H9 (cell line): ENCODE measurements at regions not wholly inside any gene's neighbourhood (a gene's known extent, or its start where the extent isn't known, plus 50 kb on each side); places are given as distances from the start of the nearest gene placed in this dataset.

Experiments used
- DNase-seq: peaks from one replicate; pipeline ENCODE4 v3.0.0-alpha.2; 2017
- H2AFZ ChIP-seq: one replicate; pipeline ENCODE4 v1.6.1; 2013; ENCODE audit warnings: mild to moderate bottlenecking, low read length, control low read depth, moderate library complexity
- H2AK5ac ChIP-seq: 2 replicates; pipeline ENCODE4 v1.6.1; 2013; ENCODE audit warnings: low read length, control low read depth, mixed read lengths; ENCODE audit not compliant: insufficient read length
- H2BK120ac ChIP-seq: one replicate; pipeline ENCODE4 v1.6.1; 2013; ENCODE audit warnings: low read depth, mild to moderate bottlenecking, low read length, control low read depth, inconsistent platforms; ENCODE audit not compliant: poor library complexity, severe bottlenecking
- H2BK12ac ChIP-seq: 2 replicates; pipeline ENCODE4 v1.6.1; 2013; ENCODE audit warnings: low read length, control low read depth, mixed read lengths, low read depth; ENCODE audit not compliant: insufficient read length
- H2BK15ac ChIP-seq: 2 replicates; pipeline ENCODE4 v1.6.1; 2013; ENCODE audit warnings: low read depth, low read length, control low read depth
- H2BK20ac ChIP-seq: one replicate; pipeline ENCODE4 v1.6.1; 2013; ENCODE audit warnings: low read depth, mild to moderate bottlenecking, low read length, control low read depth, inconsistent platforms; ENCODE audit not compliant: poor library complexity, severe bottlenecking
- H2BK5ac ChIP-seq: 2 replicates; pipeline ENCODE4 v1.6.1; 2013; ENCODE audit warnings: low read length, control low read depth, mixed read lengths; ENCODE audit not compliant: insufficient read length
- H3K14ac ChIP-seq: 2 replicates; pipeline ENCODE4 v1.6.1; 2013; ENCODE audit warnings: low read length, control low read depth; ENCODE audit not compliant: insufficient read depth
- H3K18ac ChIP-seq: 2 replicates; pipeline ENCODE4 v1.6.1; 2013; ENCODE audit warnings: low read depth, mild to moderate bottlenecking, mixed read lengths, low read length, control low read depth; ENCODE audit not compliant: insufficient read length
- H3K23ac ChIP-seq: 2 replicates; pipeline ENCODE4 v1.6.1; 2013; ENCODE audit warnings: low read length, control low read depth, mixed read lengths, low read depth; ENCODE audit not compliant: insufficient read length
- H3K23me2 ChIP-seq: 2 replicates; pipeline ENCODE4 v1.6.1; 2013; ENCODE audit warnings: low read depth, mild to moderate bottlenecking, mixed read lengths, low read length, control low read depth; ENCODE audit not compliant: insufficient read length, poor library complexity, severe bottlenecking
- H3K27ac ChIP-seq: 2 replicates; pipeline ENCODE4 v1.5.1; 2013; ENCODE audit warnings: low read length, control low read depth, mixed read lengths, low read depth; ENCODE audit not compliant: insufficient read length
- H3K27me3 ChIP-seq: 2 replicates; pipeline ENCODE4 v1.6.1; 2013; ENCODE audit warnings: low read length, control low read depth, inconsistent platforms; ENCODE audit not compliant: insufficient read depth
- H3K4ac ChIP-seq: 2 replicates; pipeline ENCODE4 v1.6.1; 2013; ENCODE audit warnings: low read depth, mild to moderate bottlenecking, control low read depth, inconsistent platforms, low read length, moderate library complexity
- H3K4me1 ChIP-seq: 2 replicates; pipeline ENCODE4 v1.6.1; 2013; ENCODE audit warnings: low read length, control low read depth, inconsistent platforms; ENCODE audit not compliant: insufficient read depth
- H3K4me2 ChIP-seq: 2 replicates; pipeline ENCODE4 v1.6.1; 2013; ENCODE audit warnings: low read length, control low read depth, mixed read lengths; ENCODE audit not compliant: insufficient read length, insufficient read depth
- H3K56ac ChIP-seq: 2 replicates; pipeline ENCODE4 v1.6.1; 2013; ENCODE audit warnings: low read depth, mild to moderate bottlenecking, mixed read lengths, low read length, control low read depth; ENCODE audit not compliant: insufficient read length
- H3K79me1 ChIP-seq: 2 replicates; pipeline ENCODE4 v1.6.1; 2013; ENCODE audit warnings: low read depth, mild to moderate bottlenecking, moderate library complexity, low read length, control low read depth, inconsistent platforms; ENCODE audit not compliant: insufficient read depth, poor library complexity, severe bottlenecking
- H3K79me2 ChIP-seq: 2 replicates; pipeline ENCODE4 v1.6.1; 2013; ENCODE audit warnings: low read length, control low read depth, inconsistent platforms; ENCODE audit not compliant: insufficient read depth
- H3K9ac ChIP-seq: 2 replicates; pipeline ENCODE4 v1.6.1; 2013; ENCODE audit warnings: low read length, control low read depth, mixed read lengths; ENCODE audit not compliant: insufficient read length; ENCODE audit errors: extremely low read depth
- H3K9me3 ChIP-seq: one replicate; pipeline ENCODE4 v1.6.1; 2013; ENCODE audit warnings: low read depth, low read length, inconsistent platforms; ENCODE audit not compliant: control insufficient read depth
- H3T11ph ChIP-seq: one replicate; pipeline ENCODE4 v1.6.1; 2013; ENCODE audit warnings: mild to moderate bottlenecking, low read length, control low read depth, inconsistent platforms
- H4K20me1 ChIP-seq: one replicate; pipeline ENCODE4 v1.6.1; 2013; ENCODE audit not compliant: control insufficient read depth, insufficient read length, insufficient read depth
- H4K5ac ChIP-seq: 2 replicates; pipeline ENCODE4 v1.6.1; 2013; ENCODE audit warnings: low read depth, mild to moderate bottlenecking, mixed read lengths, low read length, control low read depth; ENCODE audit not compliant: insufficient read length
- H4K8ac ChIP-seq: replicated peaks from 2 replicates; pipeline ENCODE4 v1.6.1; 2013; ENCODE audit warnings: low read length, control low read depth, mixed read lengths, low read depth; ENCODE audit not compliant: insufficient read length
- H4K91ac ChIP-seq: 2 replicates; pipeline ENCODE4 v1.6.1; 2013; ENCODE audit warnings: low read depth, mild to moderate bottlenecking, moderate library complexity, mixed read lengths, low read length, control low read depth; ENCODE audit not compliant: insufficient read length
- H3K27ac Mint-ChIP-seq, 3 experiments: 2 replicates in 2 of 3; 3 replicates in 1 of 3; pipeline ENCODE4 v1.8.0; 2020 to 2021; ENCODE audit warnings: mixed read lengths in 3 of 3, mild to moderate bottlenecking in 1 of 3, moderate library complexity in 1 of 3
- H3K27me3 Mint-ChIP-seq: 2 replicates; pipeline ENCODE4 v1.8.0; 2021; ENCODE audit warnings: low read depth, mild to moderate bottlenecking, moderate library complexity, mixed read lengths
- H3K36me3 Mint-ChIP-seq, 3 experiments: 2 replicates in 2 of 3; 3 replicates in 1 of 3; pipeline ENCODE4 v1.8.0; 2020 to 2021; ENCODE audit warnings: low read depth in 3 of 3, mixed read lengths in 3 of 3; ENCODE audit not compliant: insufficient read depth in 1 of 3
- H3K4me1 Mint-ChIP-seq, 2 experiments: 2 replicates each; pipeline ENCODE4 v1.8.0; 2020; ENCODE audit warnings: mixed read lengths in 2 of 2
- H3K4me3 Mint-ChIP-seq, 2 experiments: 2 replicates in 1 of 2; 3 replicates in 1 of 2; pipeline ENCODE4 v1.8.0; 2020 to 2021; ENCODE audit warnings: mild to moderate bottlenecking in 2 of 2, mixed read lengths in 2 of 2, moderate library complexity in 1 of 2
- H3K9me3 Mint-ChIP-seq, 2 experiments: 2 replicates in 1 of 2; 3 replicates in 1 of 2; pipeline ENCODE4 v1.8.0; 2020; ENCODE audit warnings: mild to moderate bottlenecking in 2 of 2, mixed read lengths in 2 of 2, moderate library complexity in 1 of 2
- CTCF ChIP-seq: fragments of 200-600 bp; sonication (generic); conservative IDR thresholded peaks from 3 replicates; pipeline ENCODE4 v1.8.0; 2021; ENCODE audit warnings: antibody characterized with exemption, mild to moderate bottlenecking
- WGBS: extraction: QIAGEN DNeasy Blood & Tissue Kit; methylation state at CpG from one replicate; pipeline ENCODE4 v1.1.7; 2013; ENCODE audit warnings: missing lambda C conversion rate, low lambda C conversion rate, mixed read lengths; ENCODE audit not compliant: insufficient read length; ENCODE audit errors: extremely low coverage; 5-methylcytosine and 5-hydroxymethylcytosine counted together

DNA sequence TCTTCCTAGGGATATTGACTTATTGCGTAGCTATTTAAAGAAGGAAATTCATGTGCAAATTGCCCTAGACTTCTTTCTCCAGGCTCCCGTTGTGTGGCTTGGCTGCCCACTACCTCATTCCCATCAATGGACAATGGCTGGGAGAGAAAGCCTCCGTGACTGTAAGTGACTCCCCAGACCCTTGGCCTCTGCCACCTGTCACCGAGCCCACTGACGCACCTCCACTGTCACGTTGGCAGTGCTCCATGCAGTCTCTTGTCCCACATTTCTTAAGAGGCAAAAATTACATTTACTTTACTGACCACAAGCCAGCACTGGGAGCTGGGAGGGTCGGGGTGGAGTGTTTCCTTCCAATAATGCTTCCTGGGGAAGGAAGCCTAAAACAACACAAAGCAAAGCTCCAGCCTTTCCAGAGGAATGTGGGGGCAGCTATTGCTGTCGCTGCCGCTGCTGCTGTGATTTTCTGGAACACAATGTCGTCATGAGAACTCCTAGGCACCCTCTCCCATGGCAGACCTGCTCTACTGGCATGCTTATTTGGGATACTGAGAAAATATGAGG lies 89.7 kb upstream of the STEAP1B start:
- Histone ChIP-seq H3K14ac (no peak overlapping the region), H2BK15ac (no peak overlapping the region), H4K91ac (no peak overlapping the region), H2BK20ac (no peak overlapping the region), H4K20me1 (no peaks in the 10 kb centered on the region), H3K79me2 (no peaks in the 10 kb centered on the region), H3K9ac (no peak overlapping the region), H3K9me3 (no peaks in the 10 kb centered on the region), H3K4me1 (peaks cover 17% of the 10 kb centered on the region; the same call in 1 of the 2 replicates), H2BK12ac (no peak overlapping the region), H3K4ac (no peak overlapping the region), H3K56ac (no peak overlapping the region), H2AFZ (no peak overlapping the region), H3K27ac (peak overlapping the region; percentile 65), H2BK5ac (no peak overlapping the region), H3K4me2 (peak overlapping the region; percentile 31), H2BK120ac (no peak overlapping the region), H3T11ph (no peak overlapping the region), H2AK5ac (no peak overlapping the region), H3K23ac (no peak overlapping the region), H4K5ac (no peak overlapping the region), H3K23me2 (no peaks in the 10 kb centered on the region), H4K8ac (no peak overlapping the region), H3K79me1 (no peaks in the 10 kb centered on the region), H3K18ac (peak overlapping the region; percentile 66), H3K27me3 (no peaks in the 10 kb centered on the region)
- Mint-ChIP-seq H3K36me3 (peaks cover 0 to 4% (median 0%) of the 10 kb centered on the region in 3 experiments; a peak in 3 of 7 replicates), H3K4me1 (peaks cover 33 to 43% of the 10 kb centered on the region in 2 experiments), H3K4me3 (peak overlapping the region in 1 of 2 experiments; percentile 18; a peak in 2 of 5 replicates), H3K27me3 (no peaks in the 10 kb centered on the region), H3K27ac (peak overlapping the region; percentile 24 to 54 (median 46); a peak in 4 of 7 replicates), H3K9me3 (peaks cover 2 to 3% of the 10 kb centered on the region in 2 experiments; a peak in 2 of 5 replicates)
- DNase-seq: no peak
- no peak for TF ChIP-seq CTCF
- WGBS: no CpG with 5 or more reads among the region's 10 CpGs
